ENCODE measurements at regions not wholly inside any gene's neighbourhood (a gene's known extent, or its start where the extent isn't known, plus 50 kb on each side); places are given as distances from the start of the nearest gene placed in this dataset.

- TF ChIP-seq CTCF (IDR thresholded peaks at IDR 0.05) (no peak), POLR2A (IDR thresholded peaks at IDR 0.05) (no peak)
Measured at GRCh38 chr2:58731488-58731869, 490.4 kb upstream of the FANCL start.

All from transverse colon (tissue), 3 donors.